DND-41 (cell line): ENCODE measurements at regions not wholly inside any gene's neighbourhood (a gene's known extent, or its start where the extent isn't known, plus 50 kb on each side); places are given as distances from the start of the nearest gene placed in this dataset.

Source experiments
- EZH2 ChIP-seq: IDR thresholded peaks from 3 replicates; pipeline ENCODE4 v1.6.1; 2012; ENCODE audit warnings: borderline replicate concordance, low read depth, mild to moderate bottlenecking, moderate library complexity, low read length, inconsistent platforms; ENCODE audit not compliant: severe bottlenecking
- TF ChIP-seq, protein P1 (sequence below): IDR thresholded peaks from 2 replicates; pipeline ENCODE4 v1.5.1; 2012; ENCODE audit warnings: borderline replicate concordance, low read length, moderate library complexity, mild to moderate bottlenecking; ENCODE audit not compliant: poor library complexity, severe bottlenecking; ENCODE audit errors: extremely low read depth

DNA sequence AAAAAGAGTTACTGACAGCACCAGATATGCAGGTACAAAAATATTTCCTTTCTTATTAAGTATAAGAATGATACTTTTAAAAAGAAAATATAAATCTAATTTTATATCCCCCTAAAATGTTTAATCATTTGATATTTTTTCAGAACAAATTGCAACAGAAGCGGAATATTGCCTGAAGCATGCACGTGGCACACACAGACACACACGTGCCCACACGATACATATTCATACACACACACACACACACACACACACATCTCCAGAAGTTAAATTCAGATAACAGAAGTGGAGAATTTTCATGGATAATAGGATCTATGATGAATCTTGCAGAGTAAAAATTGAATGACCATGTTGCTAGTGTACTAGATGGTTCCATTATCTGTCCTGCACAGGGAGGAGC lies 445.2 kb downstream of the GPAT3 start:
- TF ChIP-seq, protein P1, sequence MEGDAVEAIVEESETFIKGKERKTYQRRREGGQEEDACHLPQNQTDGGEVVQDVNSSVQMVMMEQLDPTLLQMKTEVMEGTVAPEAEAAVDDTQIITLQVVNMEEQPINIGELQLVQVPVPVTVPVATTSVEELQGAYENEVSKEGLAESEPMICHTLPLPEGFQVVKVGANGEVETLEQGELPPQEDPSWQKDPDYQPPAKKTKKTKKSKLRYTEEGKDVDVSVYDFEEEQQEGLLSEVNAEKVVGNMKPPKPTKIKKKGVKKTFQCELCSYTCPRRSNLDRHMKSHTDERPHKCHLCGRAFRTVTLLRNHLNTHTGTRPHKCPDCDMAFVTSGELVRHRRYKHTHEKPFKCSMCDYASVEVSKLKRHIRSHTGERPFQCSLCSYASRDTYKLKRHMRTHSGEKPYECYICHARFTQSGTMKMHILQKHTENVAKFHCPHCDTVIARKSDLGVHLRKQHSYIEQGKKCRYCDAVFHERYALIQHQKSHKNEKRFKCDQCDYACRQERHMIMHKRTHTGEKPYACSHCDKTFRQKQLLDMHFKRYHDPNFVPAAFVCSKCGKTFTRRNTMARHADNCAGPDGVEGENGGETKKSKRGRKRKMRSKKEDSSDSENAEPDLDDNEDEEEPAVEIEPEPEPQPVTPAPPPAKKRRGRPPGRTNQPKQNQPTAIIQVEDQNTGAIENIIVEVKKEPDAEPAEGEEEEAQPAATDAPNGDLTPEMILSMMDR, result no peak
- no peak for TF ChIP-seq EZH2
